ENCODE measurements at regions not wholly inside any gene's neighbourhood (a gene's known extent, or its start where the extent isn't known, plus 50 kb on each side); places are given as distances from the start of the nearest gene placed in this dataset.

DNA sequence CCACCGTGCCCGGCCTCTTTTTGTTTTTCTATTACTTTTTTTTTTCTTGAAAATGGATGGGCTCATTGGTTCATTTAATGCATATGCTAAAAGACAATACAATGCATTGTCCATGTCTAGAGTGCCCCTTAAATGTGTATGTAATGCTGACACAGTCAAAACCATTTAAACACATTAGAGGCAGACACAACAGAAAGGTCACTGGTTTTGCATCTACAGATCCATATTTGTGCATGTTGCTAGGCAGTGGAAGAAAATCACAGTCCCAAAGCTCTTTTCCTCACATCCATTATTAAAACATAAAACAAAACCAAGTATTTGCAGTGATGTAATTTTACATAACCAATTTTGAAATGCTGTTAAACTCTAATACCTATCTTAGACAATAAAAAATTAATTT, 389.0 kb downstream of the TAF11L14 start:
- TF ChIP-seq, protein P1, sequence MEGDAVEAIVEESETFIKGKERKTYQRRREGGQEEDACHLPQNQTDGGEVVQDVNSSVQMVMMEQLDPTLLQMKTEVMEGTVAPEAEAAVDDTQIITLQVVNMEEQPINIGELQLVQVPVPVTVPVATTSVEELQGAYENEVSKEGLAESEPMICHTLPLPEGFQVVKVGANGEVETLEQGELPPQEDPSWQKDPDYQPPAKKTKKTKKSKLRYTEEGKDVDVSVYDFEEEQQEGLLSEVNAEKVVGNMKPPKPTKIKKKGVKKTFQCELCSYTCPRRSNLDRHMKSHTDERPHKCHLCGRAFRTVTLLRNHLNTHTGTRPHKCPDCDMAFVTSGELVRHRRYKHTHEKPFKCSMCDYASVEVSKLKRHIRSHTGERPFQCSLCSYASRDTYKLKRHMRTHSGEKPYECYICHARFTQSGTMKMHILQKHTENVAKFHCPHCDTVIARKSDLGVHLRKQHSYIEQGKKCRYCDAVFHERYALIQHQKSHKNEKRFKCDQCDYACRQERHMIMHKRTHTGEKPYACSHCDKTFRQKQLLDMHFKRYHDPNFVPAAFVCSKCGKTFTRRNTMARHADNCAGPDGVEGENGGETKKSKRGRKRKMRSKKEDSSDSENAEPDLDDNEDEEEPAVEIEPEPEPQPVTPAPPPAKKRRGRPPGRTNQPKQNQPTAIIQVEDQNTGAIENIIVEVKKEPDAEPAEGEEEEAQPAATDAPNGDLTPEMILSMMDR (IDR thresholded peaks at IDR 0.05; ENCODE audit: poor library complexity), result no peak
- no peak for TF ChIP-seq EZH2 (IDR thresholded peaks at IDR 0.05; ENCODE audit: borderline replicate concordance)
